H9 (cell line): ENCODE measurements at regions not wholly inside any gene's neighbourhood (a gene's known extent, or its start where the extent isn't known, plus 50 kb on each side); places are given as distances from the start of the nearest gene placed in this dataset.

Source experiments
- DNase-seq: peaks from one replicate; pipeline ENCODE4 v3.0.0-alpha.2; 2017
- H2AFZ ChIP-seq: one replicate; pipeline ENCODE4 v1.6.1; 2013; ENCODE audit warnings: mild to moderate bottlenecking, low read length, control low read depth, moderate library complexity
- H2AK5ac ChIP-seq: 2 replicates; pipeline ENCODE4 v1.6.1; 2013; ENCODE audit warnings: low read length, control low read depth, mixed read lengths; ENCODE audit not compliant: insufficient read length
- H2BK120ac ChIP-seq: one replicate; pipeline ENCODE4 v1.6.1; 2013; ENCODE audit warnings: low read depth, mild to moderate bottlenecking, low read length, control low read depth, inconsistent platforms; ENCODE audit not compliant: poor library complexity, severe bottlenecking
- H2BK12ac ChIP-seq: 2 replicates; pipeline ENCODE4 v1.6.1; 2013; ENCODE audit warnings: low read length, control low read depth, mixed read lengths, low read depth; ENCODE audit not compliant: insufficient read length
- H2BK15ac ChIP-seq: 2 replicates; pipeline ENCODE4 v1.6.1; 2013; ENCODE audit warnings: low read depth, low read length, control low read depth
- H2BK20ac ChIP-seq: one replicate; pipeline ENCODE4 v1.6.1; 2013; ENCODE audit warnings: low read depth, mild to moderate bottlenecking, low read length, control low read depth, inconsistent platforms; ENCODE audit not compliant: poor library complexity, severe bottlenecking
- H2BK5ac ChIP-seq: 2 replicates; pipeline ENCODE4 v1.6.1; 2013; ENCODE audit warnings: low read length, control low read depth, mixed read lengths; ENCODE audit not compliant: insufficient read length
- H3K14ac ChIP-seq: 2 replicates; pipeline ENCODE4 v1.6.1; 2013; ENCODE audit warnings: low read length, control low read depth; ENCODE audit not compliant: insufficient read depth
- H3K18ac ChIP-seq: 2 replicates; pipeline ENCODE4 v1.6.1; 2013; ENCODE audit warnings: low read depth, mild to moderate bottlenecking, mixed read lengths, low read length, control low read depth; ENCODE audit not compliant: insufficient read length
- H3K23ac ChIP-seq: 2 replicates; pipeline ENCODE4 v1.6.1; 2013; ENCODE audit warnings: low read length, control low read depth, mixed read lengths, low read depth; ENCODE audit not compliant: insufficient read length
- H3K23me2 ChIP-seq: 2 replicates; pipeline ENCODE4 v1.6.1; 2013; ENCODE audit warnings: low read depth, mild to moderate bottlenecking, mixed read lengths, low read length, control low read depth; ENCODE audit not compliant: insufficient read length, poor library complexity, severe bottlenecking
- H3K27ac ChIP-seq: 2 replicates; pipeline ENCODE4 v1.5.1; 2013; ENCODE audit warnings: low read length, control low read depth, mixed read lengths, low read depth; ENCODE audit not compliant: insufficient read length
- H3K27me3 ChIP-seq: 2 replicates; pipeline ENCODE4 v1.6.1; 2013; ENCODE audit warnings: low read length, control low read depth, inconsistent platforms; ENCODE audit not compliant: insufficient read depth
- H3K4ac ChIP-seq: 2 replicates; pipeline ENCODE4 v1.6.1; 2013; ENCODE audit warnings: low read depth, mild to moderate bottlenecking, control low read depth, inconsistent platforms, low read length, moderate library complexity
- H3K4me1 ChIP-seq: 2 replicates; pipeline ENCODE4 v1.6.1; 2013; ENCODE audit warnings: low read length, control low read depth, inconsistent platforms; ENCODE audit not compliant: insufficient read depth
- H3K4me2 ChIP-seq: 2 replicates; pipeline ENCODE4 v1.6.1; 2013; ENCODE audit warnings: low read length, control low read depth, mixed read lengths; ENCODE audit not compliant: insufficient read length, insufficient read depth
- H3K56ac ChIP-seq: 2 replicates; pipeline ENCODE4 v1.6.1; 2013; ENCODE audit warnings: low read depth, mild to moderate bottlenecking, mixed read lengths, low read length, control low read depth; ENCODE audit not compliant: insufficient read length
- H3K79me1 ChIP-seq: 2 replicates; pipeline ENCODE4 v1.6.1; 2013; ENCODE audit warnings: low read depth, mild to moderate bottlenecking, moderate library complexity, low read length, control low read depth, inconsistent platforms; ENCODE audit not compliant: insufficient read depth, poor library complexity, severe bottlenecking
- H3K79me2 ChIP-seq: 2 replicates; pipeline ENCODE4 v1.6.1; 2013; ENCODE audit warnings: low read length, control low read depth, inconsistent platforms; ENCODE audit not compliant: insufficient read depth
- H3K9ac ChIP-seq: 2 replicates; pipeline ENCODE4 v1.6.1; 2013; ENCODE audit warnings: low read length, control low read depth, mixed read lengths; ENCODE audit not compliant: insufficient read length; ENCODE audit errors: extremely low read depth
- H3K9me3 ChIP-seq: one replicate; pipeline ENCODE4 v1.6.1; 2013; ENCODE audit warnings: low read depth, low read length, inconsistent platforms; ENCODE audit not compliant: control insufficient read depth
- H3T11ph ChIP-seq: one replicate; pipeline ENCODE4 v1.6.1; 2013; ENCODE audit warnings: mild to moderate bottlenecking, low read length, control low read depth, inconsistent platforms
- H4K20me1 ChIP-seq: one replicate; pipeline ENCODE4 v1.6.1; 2013; ENCODE audit not compliant: control insufficient read depth, insufficient read length, insufficient read depth
- H4K5ac ChIP-seq: 2 replicates; pipeline ENCODE4 v1.6.1; 2013; ENCODE audit warnings: low read depth, mild to moderate bottlenecking, mixed read lengths, low read length, control low read depth; ENCODE audit not compliant: insufficient read length
- H4K8ac ChIP-seq: replicated peaks from 2 replicates; pipeline ENCODE4 v1.6.1; 2013; ENCODE audit warnings: low read length, control low read depth, mixed read lengths, low read depth; ENCODE audit not compliant: insufficient read length
- H4K91ac ChIP-seq: 2 replicates; pipeline ENCODE4 v1.6.1; 2013; ENCODE audit warnings: low read depth, mild to moderate bottlenecking, moderate library complexity, mixed read lengths, low read length, control low read depth; ENCODE audit not compliant: insufficient read length
- H3K27ac Mint-ChIP-seq, 3 experiments: 2 replicates in 2 of 3; 3 replicates in 1 of 3; pipeline ENCODE4 v1.8.0; 2020 to 2021; ENCODE audit warnings: mixed read lengths in 3 of 3, mild to moderate bottlenecking in 1 of 3, moderate library complexity in 1 of 3
- H3K27me3 Mint-ChIP-seq: 2 replicates; pipeline ENCODE4 v1.8.0; 2021; ENCODE audit warnings: low read depth, mild to moderate bottlenecking, moderate library complexity, mixed read lengths
- H3K36me3 Mint-ChIP-seq, 3 experiments: 2 replicates in 2 of 3; 3 replicates in 1 of 3; pipeline ENCODE4 v1.8.0; 2020 to 2021; ENCODE audit warnings: low read depth in 3 of 3, mixed read lengths in 3 of 3; ENCODE audit not compliant: insufficient read depth in 1 of 3
- H3K4me1 Mint-ChIP-seq, 2 experiments: 2 replicates each; pipeline ENCODE4 v1.8.0; 2020; ENCODE audit warnings: mixed read lengths in 2 of 2
- H3K4me3 Mint-ChIP-seq, 2 experiments: 2 replicates in 1 of 2; 3 replicates in 1 of 2; pipeline ENCODE4 v1.8.0; 2020 to 2021; ENCODE audit warnings: mild to moderate bottlenecking in 2 of 2, mixed read lengths in 2 of 2, moderate library complexity in 1 of 2
- H3K9me3 Mint-ChIP-seq, 2 experiments: 2 replicates in 1 of 2; 3 replicates in 1 of 2; pipeline ENCODE4 v1.8.0; 2020; ENCODE audit warnings: mild to moderate bottlenecking in 2 of 2, mixed read lengths in 2 of 2, moderate library complexity in 1 of 2
- WGBS: extraction: QIAGEN DNeasy Blood & Tissue Kit; methylation state at CpG from one replicate; pipeline ENCODE4 v1.1.7; 2013; ENCODE audit warnings: missing lambda C conversion rate, low lambda C conversion rate, mixed read lengths; ENCODE audit not compliant: insufficient read length; ENCODE audit errors: extremely low coverage; 5-methylcytosine and 5-hydroxymethylcytosine counted together
- TF ChIP-seq, protein P1 (sequence below): fragments of 200-600 bp; sonication (generic); conservative IDR thresholded peaks from 3 replicates; pipeline ENCODE4 v1.8.0; 2021; ENCODE audit warnings: antibody characterized with exemption, mild to moderate bottlenecking

DNA sequence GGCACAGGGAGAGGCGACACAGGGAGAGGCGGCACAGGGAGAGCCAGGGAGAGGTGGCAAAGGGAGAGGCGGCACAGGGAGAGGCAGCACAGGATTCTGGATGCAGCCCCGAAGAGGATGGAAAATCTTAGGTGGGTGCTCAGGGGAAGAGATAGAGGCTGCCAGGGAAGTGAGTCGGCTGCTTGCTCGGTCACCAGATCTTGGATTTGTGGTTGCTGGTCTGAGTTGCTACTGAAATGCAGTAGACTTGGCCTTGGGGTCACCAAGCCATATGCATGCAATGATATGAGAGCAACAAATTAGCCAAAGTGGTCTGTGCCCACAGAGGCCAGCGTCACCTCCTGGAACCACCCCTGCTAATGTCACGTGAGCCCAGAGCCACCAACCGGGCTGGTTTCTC is 117.2 kb upstream of the SALL3 start:
- no peak overlapping the region for H3T11ph ChIP-seq
- H3K79me2 ChIP-seq: no peaks in the 10 kb centered on the region
- no CpG with 5 or more reads among the region's 9 CpGs for WGBS
- H2BK120ac ChIP-seq: no peak overlapping the region
- no peaks in the 10 kb centered on the region for H3K27me3 ChIP-seq
- H3K9ac ChIP-seq: no peak overlapping the region
- TF ChIP-seq, protein P1, sequence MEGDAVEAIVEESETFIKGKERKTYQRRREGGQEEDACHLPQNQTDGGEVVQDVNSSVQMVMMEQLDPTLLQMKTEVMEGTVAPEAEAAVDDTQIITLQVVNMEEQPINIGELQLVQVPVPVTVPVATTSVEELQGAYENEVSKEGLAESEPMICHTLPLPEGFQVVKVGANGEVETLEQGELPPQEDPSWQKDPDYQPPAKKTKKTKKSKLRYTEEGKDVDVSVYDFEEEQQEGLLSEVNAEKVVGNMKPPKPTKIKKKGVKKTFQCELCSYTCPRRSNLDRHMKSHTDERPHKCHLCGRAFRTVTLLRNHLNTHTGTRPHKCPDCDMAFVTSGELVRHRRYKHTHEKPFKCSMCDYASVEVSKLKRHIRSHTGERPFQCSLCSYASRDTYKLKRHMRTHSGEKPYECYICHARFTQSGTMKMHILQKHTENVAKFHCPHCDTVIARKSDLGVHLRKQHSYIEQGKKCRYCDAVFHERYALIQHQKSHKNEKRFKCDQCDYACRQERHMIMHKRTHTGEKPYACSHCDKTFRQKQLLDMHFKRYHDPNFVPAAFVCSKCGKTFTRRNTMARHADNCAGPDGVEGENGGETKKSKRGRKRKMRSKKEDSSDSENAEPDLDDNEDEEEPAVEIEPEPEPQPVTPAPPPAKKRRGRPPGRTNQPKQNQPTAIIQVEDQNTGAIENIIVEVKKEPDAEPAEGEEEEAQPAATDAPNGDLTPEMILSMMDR: no peak
- no peak overlapping the region for H3K27ac ChIP-seq
- no peak overlapping the region for H3K56ac ChIP-seq
- H3K4me1 ChIP-seq: no peaks in the 10 kb centered on the region
- H3K4me3 Mint-ChIP-seq: no peak overlapping the region
- no peaks in the 10 kb centered on the region for H3K36me3 Mint-ChIP-seq
- no peaks in the 10 kb centered on the region for H4K20me1 ChIP-seq
- no peak overlapping the region for H3K27ac Mint-ChIP-seq
- H3K4me1 Mint-ChIP-seq: peaks cover 10 to 15% of the 10 kb centered on the region in 2 experiments; a peak in 2 of 4 replicates
- H3K27me3 Mint-ChIP-seq: peaks cover 16% of the 10 kb centered on the region
- H2BK15ac ChIP-seq: no peak overlapping the region
- no peak overlapping the region for H2BK20ac ChIP-seq
- H4K91ac ChIP-seq: no peak overlapping the region
- no peak overlapping the region for H3K18ac ChIP-seq
- no peak overlapping the region for H2BK5ac ChIP-seq
- no peak for DNase-seq
- no peak overlapping the region for H3K23ac ChIP-seq
- H3K14ac ChIP-seq: no peak overlapping the region; the same call in 1 of the 2 replicates
- no peaks in the 10 kb centered on the region for H3K9me3 ChIP-seq
- no peak overlapping the region for H3K4ac ChIP-seq
- H3K23me2 ChIP-seq: no peaks in the 10 kb centered on the region
- no peak overlapping the region for H4K8ac ChIP-seq
- no peak overlapping the region for H2AFZ ChIP-seq
- no peak overlapping the region for H2BK12ac ChIP-seq
- H2AK5ac ChIP-seq: no peak overlapping the region
- H3K79me1 ChIP-seq: no peaks in the 10 kb centered on the region
- H3K9me3 Mint-ChIP-seq: no peaks in the 10 kb centered on the region; a peak in 1 of 5 replicates
- H4K5ac ChIP-seq: no peak overlapping the region
- H3K4me2 ChIP-seq: no peak overlapping the region
